ENCODE measurements at regions not wholly inside any gene's neighbourhood (a gene's known extent, or its start where the extent isn't known, plus 50 kb on each side); places are given as distances from the start of the nearest gene placed in this dataset.

DNA sequence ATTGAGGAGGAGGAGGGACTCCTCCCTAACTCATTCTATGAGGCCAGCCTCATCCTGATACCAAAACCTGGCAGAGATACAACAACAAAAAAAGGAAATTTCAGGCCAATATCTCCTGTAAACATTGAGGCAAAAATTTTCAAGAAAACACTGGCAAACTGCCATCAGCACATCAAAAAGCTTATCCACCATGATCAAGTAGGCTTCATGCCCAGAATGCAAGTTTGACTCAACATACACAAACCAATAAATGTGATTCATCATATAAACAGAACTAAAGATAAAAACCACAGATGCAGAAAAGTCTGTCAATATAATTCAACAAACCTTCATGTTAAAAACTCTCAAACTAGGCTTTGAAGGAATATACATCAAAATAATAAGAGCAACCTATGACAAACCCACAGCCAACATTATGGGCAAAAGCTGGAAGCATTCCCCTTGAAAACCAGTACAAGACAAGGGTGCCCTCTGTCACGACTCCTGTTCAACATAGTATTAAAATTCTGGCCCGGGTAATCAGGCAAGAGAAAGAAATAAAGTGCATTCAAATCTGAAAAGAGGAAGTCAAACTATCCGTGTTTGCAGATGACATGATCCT is 1014.3 kb downstream of the CBLN2 start:
- TF ChIP-seq, protein P1, sequence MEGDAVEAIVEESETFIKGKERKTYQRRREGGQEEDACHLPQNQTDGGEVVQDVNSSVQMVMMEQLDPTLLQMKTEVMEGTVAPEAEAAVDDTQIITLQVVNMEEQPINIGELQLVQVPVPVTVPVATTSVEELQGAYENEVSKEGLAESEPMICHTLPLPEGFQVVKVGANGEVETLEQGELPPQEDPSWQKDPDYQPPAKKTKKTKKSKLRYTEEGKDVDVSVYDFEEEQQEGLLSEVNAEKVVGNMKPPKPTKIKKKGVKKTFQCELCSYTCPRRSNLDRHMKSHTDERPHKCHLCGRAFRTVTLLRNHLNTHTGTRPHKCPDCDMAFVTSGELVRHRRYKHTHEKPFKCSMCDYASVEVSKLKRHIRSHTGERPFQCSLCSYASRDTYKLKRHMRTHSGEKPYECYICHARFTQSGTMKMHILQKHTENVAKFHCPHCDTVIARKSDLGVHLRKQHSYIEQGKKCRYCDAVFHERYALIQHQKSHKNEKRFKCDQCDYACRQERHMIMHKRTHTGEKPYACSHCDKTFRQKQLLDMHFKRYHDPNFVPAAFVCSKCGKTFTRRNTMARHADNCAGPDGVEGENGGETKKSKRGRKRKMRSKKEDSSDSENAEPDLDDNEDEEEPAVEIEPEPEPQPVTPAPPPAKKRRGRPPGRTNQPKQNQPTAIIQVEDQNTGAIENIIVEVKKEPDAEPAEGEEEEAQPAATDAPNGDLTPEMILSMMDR (IDR thresholded peaks at IDR 0.05): no peak
- no peak for TF ChIP-seq POLR2AphosphoS5 (IDR thresholded peaks at IDR 0.05)

Data from suprapubic skin (tissue), 3 donors.